ENCODE measurements at regions not wholly inside any gene's neighbourhood (a gene's known extent, or its start where the extent isn't known, plus 50 kb on each side); places are given as distances from the start of the nearest gene placed in this dataset.

DNA sequence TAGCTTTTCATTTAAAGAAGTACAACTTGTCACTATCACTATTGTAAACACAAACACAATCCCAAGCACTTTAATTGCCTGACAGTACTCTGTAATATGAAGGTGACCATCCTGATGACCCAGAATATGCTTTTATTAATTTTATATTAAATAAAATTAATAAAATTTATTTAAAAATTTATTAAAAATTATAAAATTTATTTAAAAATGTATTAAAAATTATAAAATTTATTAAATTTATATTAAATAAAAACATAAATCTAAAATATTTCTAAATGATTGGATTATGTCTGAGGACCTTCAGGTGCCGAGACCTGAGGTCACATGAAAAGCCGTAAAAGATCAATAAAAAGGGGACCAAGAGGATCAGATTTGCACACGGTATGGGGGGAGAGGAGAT is 229.8 kb upstream of the KIRREL3 start:
- peaks cover 6% of the 10 kb centered on the region for H3K27me3 ChIP-seq (ENCODE audit: insufficient read depth, low read length, poor library complexity, severe bottlenecking)
- no peak overlapping the region for H3K4me3 ChIP-seq (ENCODE audit: low read length, poor library complexity, severe bottlenecking)
- no peaks in the 10 kb centered on the region for H3K9me3 ChIP-seq (ENCODE audit: insufficient read depth, low read depth, low read length)
- H3K79me2 ChIP-seq (ENCODE audit: insufficient read depth, low read length): no peaks in the 10 kb centered on the region
- H3K9me2 ChIP-seq (replicated peaks; ENCODE audit: low read depth, low read length): no peaks in the 10 kb centered on the region
- H4K20me1 ChIP-seq (ENCODE audit: insufficient read depth, low read length, poor library complexity, severe bottlenecking): no peaks in the 10 kb centered on the region
- peaks cover 10% of the 10 kb centered on the region for H3K4me1 ChIP-seq (ENCODE audit: insufficient read depth, low read length, poor library complexity, severe bottlenecking)
- H3K9ac ChIP-seq (ENCODE audit: low read depth, low read length, poor library complexity, severe bottlenecking): no peak overlapping the region
- no peak for TF ChIP-seq EZH2phosphoT487 (IDR thresholded peaks at IDR 0.05; ENCODE audit: borderline replicate concordance)
- TF ChIP-seq, protein P1, sequence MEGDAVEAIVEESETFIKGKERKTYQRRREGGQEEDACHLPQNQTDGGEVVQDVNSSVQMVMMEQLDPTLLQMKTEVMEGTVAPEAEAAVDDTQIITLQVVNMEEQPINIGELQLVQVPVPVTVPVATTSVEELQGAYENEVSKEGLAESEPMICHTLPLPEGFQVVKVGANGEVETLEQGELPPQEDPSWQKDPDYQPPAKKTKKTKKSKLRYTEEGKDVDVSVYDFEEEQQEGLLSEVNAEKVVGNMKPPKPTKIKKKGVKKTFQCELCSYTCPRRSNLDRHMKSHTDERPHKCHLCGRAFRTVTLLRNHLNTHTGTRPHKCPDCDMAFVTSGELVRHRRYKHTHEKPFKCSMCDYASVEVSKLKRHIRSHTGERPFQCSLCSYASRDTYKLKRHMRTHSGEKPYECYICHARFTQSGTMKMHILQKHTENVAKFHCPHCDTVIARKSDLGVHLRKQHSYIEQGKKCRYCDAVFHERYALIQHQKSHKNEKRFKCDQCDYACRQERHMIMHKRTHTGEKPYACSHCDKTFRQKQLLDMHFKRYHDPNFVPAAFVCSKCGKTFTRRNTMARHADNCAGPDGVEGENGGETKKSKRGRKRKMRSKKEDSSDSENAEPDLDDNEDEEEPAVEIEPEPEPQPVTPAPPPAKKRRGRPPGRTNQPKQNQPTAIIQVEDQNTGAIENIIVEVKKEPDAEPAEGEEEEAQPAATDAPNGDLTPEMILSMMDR (conservative IDR thresholded peaks at IDR 0.05; ENCODE audit: low read length): no peak
- no peak overlapping the region for H2AFZ ChIP-seq (ENCODE audit: low read length)
- H3K36me3 ChIP-seq (ENCODE audit: insufficient read depth, low read length): no peaks in the 10 kb centered on the region
- no peak overlapping the region for H3K4me2 ChIP-seq (ENCODE audit: low read depth, low read length, poor library complexity, severe bottlenecking)
- no peaks in the 10 kb centered on the region for H3F3A ChIP-seq (ENCODE audit: low read depth)

DNA sequence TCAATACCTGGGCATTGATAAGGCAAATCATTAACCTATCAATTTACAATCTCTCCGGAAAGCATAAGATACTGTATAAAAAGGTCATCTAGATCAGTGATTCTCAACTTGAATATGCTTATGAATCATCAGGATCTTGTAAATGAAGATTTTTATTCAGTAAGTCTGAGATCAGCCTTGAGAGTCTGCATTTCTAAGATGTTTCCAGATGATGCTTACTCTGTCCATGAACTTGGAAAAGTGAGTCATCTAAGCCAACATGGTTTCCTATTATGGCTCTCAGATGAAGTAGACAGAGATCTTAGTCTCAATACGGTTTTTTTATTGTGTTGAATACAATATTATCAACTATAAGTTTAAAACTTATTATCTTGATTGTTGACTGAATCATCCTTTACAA is 226.4 kb upstream of the KIRREL3 start:
- Histone ChIP-seq H3K4me3 (ENCODE audit: low read length, poor library complexity, severe bottlenecking) (no peak overlapping the region), H3K4me1 (ENCODE audit: insufficient read depth, low read length, poor library complexity, severe bottlenecking) (no peaks in the 10 kb centered on the region), H3K9me3 (ENCODE audit: insufficient read depth, low read depth, low read length) (no peaks in the 10 kb centered on the region), H3K79me2 (ENCODE audit: insufficient read depth, low read length) (no peaks in the 10 kb centered on the region), H3K9ac (ENCODE audit: low read depth, low read length, poor library complexity, severe bottlenecking) (no peak overlapping the region), H4K20me1 (ENCODE audit: insufficient read depth, low read length, poor library complexity, severe bottlenecking) (no peaks in the 10 kb centered on the region), H3K36me3 (ENCODE audit: insufficient read depth, low read length) (no peaks in the 10 kb centered on the region), H3K27me3 (ENCODE audit: insufficient read depth, low read length, poor library complexity, severe bottlenecking) (peaks cover 6% of the 10 kb centered on the region), H3K9me2 (replicated peaks; ENCODE audit: low read depth, low read length) (no peaks in the 10 kb centered on the region), H3K4me2 (ENCODE audit: low read depth, low read length, poor library complexity, severe bottlenecking) (no peak overlapping the region), H3F3A (ENCODE audit: low read depth) (no peaks in the 10 kb centered on the region), H2AFZ (ENCODE audit: low read length) (no peak overlapping the region)
- no peak for TF ChIP-seq EZH2phosphoT487 (IDR thresholded peaks at IDR 0.05; ENCODE audit: borderline replicate concordance)
- TF ChIP-seq, protein P1 (conservative IDR thresholded peaks at IDR 0.05; ENCODE audit: low read length): no peak

DNA sequence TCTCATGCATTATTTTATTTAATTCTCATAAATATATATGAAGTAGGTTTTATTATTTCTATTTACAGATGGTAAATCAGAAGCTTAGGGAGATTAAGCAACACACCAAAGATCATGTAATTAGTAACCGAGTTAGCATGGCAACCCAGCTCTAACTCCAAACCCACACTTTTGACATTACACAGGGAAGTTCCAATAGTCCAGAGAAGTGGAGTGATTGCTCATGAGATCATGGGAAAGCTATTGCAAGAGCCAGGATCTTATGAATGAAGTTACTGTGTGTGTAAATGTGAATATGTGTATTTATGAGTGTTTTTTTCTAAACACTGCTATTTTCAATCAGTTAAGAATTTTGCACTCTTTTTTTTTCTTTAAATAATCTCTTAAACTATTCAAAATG is 225.8 kb upstream of the KIRREL3 start:
- Histone ChIP-seq H3F3A (ENCODE audit: low read depth) (no peaks in the 10 kb centered on the region), H3K4me3 (ENCODE audit: low read length, poor library complexity, severe bottlenecking) (no peak overlapping the region), H3K79me2 (ENCODE audit: insufficient read depth, low read length) (no peaks in the 10 kb centered on the region), H4K20me1 (ENCODE audit: insufficient read depth, low read length, poor library complexity, severe bottlenecking) (no peaks in the 10 kb centered on the region), H3K4me1 (ENCODE audit: insufficient read depth, low read length, poor library complexity, severe bottlenecking) (no peaks in the 10 kb centered on the region), H3K4me2 (ENCODE audit: low read depth, low read length, poor library complexity, severe bottlenecking) (no peak overlapping the region), H3K27me3 (ENCODE audit: insufficient read depth, low read length, poor library complexity, severe bottlenecking) (peaks cover 6% of the 10 kb centered on the region), H3K9me3 (ENCODE audit: insufficient read depth, low read depth, low read length) (no peaks in the 10 kb centered on the region), H3K36me3 (ENCODE audit: insufficient read depth, low read length) (no peaks in the 10 kb centered on the region), H2AFZ (ENCODE audit: low read length) (no peak overlapping the region), H3K9me2 (replicated peaks; ENCODE audit: low read depth, low read length) (no peaks in the 10 kb centered on the region), H3K9ac (ENCODE audit: low read depth, low read length, poor library complexity, severe bottlenecking) (no peak overlapping the region)
- TF ChIP-seq EZH2phosphoT487 (IDR thresholded peaks at IDR 0.05; ENCODE audit: borderline replicate concordance): no peak
- TF ChIP-seq, protein P1 (conservative IDR thresholded peaks at IDR 0.05; ENCODE audit: low read length): no peak
